ENCODE measurements at regions not wholly inside any gene's neighbourhood (a gene's known extent, or its start where the extent isn't known, plus 50 kb on each side); places are given as distances from the start of the nearest gene placed in this dataset.

DNA sequence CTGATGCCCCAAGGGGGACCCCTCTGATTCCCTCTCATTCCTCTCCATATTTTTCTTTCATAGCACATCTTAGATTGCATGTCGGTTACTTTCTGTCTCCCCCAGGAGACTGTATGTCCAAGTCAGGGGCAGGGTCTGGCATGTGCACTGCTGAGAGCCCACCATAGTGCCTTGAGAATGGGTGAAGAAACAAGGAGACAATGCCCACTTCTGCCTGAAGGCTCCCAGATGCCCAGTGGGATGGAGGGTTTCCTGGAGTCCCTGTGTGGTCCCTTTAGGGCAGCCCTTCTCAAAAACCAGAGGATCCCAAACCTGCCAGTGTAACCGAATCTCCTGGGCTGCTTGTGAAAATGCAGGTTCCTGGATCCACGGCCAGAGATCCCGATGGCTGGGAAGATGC is 126.5 kb upstream of the LARP1 start:
- no peak for DNase-seq (ENCODE audit: extremely low read depth in 1 of 11, low read depth in 9 of 11, low spot score in 4 of 11)

DNA sequence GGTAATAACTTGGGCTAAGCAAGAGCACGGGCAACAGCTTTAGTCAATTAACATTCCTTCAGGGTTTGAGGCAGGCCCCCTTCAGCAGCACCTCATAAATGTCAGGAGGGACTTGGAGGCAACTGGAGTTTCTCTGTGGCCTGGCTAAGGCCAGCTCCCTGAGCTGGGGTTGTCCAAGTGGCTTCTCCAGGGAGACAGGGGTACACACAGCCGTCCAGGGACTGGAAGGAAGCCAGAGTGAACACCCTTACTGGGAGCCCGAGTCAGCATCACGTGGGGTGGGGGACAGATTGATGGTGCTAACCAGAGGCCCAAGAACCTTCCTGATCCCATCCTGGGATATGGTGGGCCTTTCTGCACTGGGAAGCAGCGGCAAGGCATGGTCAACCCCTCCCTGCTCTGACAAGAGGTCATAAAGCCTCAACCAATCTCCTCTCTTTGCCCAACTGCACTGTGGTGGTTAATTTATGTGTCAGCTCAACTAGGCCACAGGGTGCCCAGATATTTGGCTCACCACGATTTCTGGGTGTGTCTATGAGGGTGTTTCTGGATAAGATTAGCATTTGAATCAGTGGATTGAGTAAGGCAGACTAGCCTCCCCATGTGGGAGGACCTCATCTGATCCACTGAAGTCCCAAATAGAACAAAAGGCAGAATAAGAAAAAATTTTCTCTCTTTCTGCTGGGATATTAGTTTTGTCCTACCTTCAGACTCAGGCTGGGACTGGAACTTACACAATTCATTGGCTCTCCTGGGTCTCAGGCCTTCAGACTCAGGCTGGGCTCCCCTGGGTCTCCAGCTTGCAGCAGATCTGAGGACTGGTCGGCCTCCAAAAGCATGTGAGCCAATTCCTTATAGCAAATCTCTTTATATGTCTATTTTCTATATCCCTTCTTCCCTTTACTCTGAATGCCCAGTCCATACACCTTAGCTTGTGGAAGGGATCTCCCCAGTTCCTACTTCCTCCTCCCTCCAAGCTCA is 127.2 kb upstream of the LARP1 start:
- no peak for DNase-seq (ENCODE audit: extremely low read depth in 1 of 11, low read depth in 9 of 11, low spot score in 4 of 11)

DNA sequence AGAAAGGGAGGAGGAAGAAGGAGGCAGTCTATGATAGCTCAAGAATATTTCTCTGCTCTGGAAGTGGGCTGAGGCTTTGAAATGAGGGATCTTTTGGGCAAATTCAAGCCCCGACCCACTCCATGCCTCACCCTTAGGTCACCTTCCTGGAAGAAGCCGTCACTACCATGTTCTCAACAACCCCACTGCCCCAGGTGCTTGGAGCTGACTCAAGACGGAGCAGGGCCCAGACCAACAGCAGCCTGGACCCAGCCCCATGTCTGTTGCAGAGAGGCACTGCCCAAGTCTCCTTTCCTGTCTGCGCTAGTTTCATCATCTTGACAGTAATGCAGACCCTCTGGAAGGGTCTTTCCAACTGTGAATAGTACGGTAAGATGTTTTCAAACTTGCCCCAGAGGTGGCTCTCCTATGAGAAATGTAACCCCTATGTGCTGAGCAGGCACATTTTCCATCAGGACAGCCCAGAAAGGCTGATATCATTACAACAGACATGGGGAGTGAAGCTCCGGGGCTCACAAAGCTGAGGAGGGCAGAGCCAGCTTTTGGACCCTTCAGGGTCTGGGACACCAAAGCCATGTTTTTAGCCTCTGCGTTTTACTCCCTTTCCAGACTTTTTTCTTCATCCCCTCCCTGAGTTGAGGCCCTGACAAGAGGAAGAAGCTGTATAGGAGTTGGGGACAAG is 128.2 kb upstream of the LARP1 start:
- no peak for DNase-seq (ENCODE audit: extremely low read depth in 1 of 11, low read depth in 9 of 11, low spot score in 4 of 11)

GRCh38 chr5:154625031-154625430 is 130.1 kb upstream of the LARP1 start:
- DNase-seq (ENCODE audit: extremely low read depth in 1 of 11, low read depth in 9 of 11, low spot score in 4 of 11): no peak

DNA sequence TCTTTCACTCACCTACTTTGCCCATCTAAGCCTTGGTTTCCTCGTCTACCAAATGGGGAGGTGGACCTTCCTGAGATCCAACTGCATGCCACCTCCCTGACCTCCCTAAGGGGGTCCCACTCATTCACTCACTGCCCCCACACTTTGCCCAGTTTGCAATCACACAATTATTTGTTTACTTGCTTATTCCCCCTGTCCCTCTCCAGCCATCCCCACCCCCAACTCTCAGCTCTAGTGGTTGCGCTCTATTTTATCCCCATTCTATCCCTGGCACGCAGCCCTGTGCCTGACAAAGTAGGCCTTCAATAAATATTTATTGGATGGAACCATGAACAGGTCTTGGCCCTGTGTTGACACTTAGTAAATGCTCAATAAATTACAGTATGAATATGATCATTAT is 130.8 kb upstream of the LARP1 start:
- DNase-seq (ENCODE audit: extremely low read depth in 1 of 11, low read depth in 9 of 11, low spot score in 4 of 11): no peak

GRCh38 chr5:154620411-154620810 is 134.8 kb upstream of the LARP1 start:
- DNase-seq (ENCODE audit: extremely low read depth in 1 of 11, low read depth in 9 of 11, low spot score in 4 of 11): no peak

GRCh38 chr5:154618696-154619095 is 136.5 kb upstream of the LARP1 start:
- no peak for DNase-seq (ENCODE audit: extremely low read depth in 1 of 11, low read depth in 9 of 11, low spot score in 4 of 11)

DNA sequence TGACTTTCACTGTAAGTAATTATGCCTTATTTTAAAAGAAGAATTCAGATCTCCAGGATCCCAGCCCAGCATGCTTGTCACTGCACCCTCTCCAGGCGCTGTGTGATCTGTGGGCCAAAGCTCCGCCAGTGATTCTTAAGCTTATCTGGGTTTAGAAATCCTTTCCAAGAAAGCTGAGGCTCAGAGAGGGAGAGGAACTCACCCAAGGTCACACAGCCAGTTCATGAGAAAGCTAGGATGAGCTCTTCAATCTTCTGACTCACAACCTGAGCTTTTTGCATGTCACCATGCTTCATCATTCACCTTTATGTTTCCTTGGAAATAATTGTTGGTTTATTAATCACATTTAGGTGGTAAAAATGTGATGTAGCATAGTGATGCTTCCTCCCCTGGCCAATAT is 136.6 kb upstream of the HAND1 start:
- DNase-seq (ENCODE audit: extremely low read depth in 1 of 11, low read depth in 9 of 11, low spot score in 4 of 11): no peak

DNA sequence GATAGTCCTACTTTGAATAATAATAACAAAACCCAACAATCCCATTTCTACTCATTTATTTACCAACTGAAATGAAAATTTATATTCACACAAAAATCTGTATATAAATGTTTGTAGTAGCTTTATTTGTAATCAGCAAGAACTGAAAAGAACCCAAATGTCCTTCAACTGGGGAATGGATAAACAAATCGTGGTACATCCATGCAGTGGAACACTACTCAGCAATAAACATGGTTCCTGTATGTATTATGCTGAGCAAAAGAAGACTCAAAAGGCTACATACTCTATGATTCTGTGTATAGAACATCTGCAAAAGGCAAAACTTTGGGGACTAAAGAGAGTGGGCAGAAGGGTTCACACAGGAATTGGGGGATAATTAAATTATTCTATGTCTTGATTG is 136.1 kb upstream of the HAND1 start:
- no peak for DNase-seq (ENCODE audit: extremely low read depth in 1 of 11, low read depth in 9 of 11, low spot score in 4 of 11)

DNA sequence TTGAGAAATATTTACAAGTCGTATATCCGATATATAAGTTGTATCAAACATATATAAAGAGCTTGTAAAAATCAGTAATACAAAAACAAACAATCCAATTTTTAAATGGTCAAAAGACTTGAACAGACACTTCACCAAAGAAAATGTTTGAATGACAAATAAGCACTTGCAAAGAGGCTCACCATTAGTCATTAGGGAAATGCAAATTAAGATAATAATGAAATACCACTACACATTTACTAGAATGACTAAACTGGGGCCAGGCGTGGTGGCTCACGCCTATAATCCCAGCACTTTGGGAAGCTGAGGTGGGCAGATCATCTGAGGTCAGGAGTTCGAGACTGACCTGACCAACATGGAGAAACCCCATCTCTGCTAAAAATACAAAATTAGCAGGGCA is 134.6 kb upstream of the HAND1 start:
- DNase-seq (ENCODE audit: extremely low read depth in 1 of 11, low read depth in 9 of 11, low spot score in 4 of 11): no peak

- no peak for DNase-seq (ENCODE audit: extremely low read depth in 1 of 11, low read depth in 9 of 11, low spot score in 4 of 11)
Observed at GRCh38 chr5:154611341-154611767, 133.3 kb upstream of the HAND1 start.

DNA sequence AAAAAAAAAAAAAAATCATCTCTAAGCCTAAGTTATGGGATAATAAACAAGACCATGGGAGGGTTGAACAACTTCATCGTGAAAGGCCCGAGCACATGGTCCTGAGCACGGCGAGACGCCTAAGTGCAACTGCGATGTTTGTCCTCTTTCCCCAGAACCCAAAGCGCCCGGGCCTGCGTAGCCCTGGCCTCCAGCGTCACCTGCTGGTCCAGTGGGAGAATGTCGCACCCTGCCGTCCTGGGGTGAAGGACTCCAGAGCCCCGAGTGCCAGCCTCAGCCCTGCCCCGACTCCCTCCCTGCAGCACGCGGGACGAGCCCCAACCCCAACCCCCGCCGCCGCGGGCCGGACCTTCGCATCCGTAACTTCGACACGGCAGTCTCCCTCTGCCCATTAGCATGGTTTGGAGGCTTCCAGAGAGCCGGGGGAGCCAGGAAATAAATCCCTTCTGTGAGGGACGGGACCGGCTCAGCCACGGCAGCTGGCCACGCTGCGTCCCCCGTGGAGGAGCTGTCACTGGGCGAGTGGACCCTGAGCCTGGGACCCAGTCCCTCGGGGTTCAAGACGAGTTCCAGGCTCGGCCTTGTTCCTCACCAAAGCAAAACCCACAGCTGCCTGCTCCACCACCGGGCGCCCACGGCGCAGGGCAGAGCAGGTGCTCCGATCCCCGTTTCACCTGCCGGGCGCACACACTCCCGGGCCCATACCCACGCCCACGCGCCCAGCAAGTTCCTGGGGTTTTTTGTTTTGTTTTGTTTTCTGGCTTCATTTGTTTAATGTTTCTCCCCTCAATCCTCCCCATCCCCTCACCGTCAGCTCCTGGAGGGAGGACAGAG is 132.5 kb upstream of the HAND1 start:
- DNase-seq (ENCODE audit: extremely low read depth in 1 of 11, low read depth in 9 of 11, low spot score in 4 of 11): peak; percentile 31 to 62 (median 56)

DNA sequence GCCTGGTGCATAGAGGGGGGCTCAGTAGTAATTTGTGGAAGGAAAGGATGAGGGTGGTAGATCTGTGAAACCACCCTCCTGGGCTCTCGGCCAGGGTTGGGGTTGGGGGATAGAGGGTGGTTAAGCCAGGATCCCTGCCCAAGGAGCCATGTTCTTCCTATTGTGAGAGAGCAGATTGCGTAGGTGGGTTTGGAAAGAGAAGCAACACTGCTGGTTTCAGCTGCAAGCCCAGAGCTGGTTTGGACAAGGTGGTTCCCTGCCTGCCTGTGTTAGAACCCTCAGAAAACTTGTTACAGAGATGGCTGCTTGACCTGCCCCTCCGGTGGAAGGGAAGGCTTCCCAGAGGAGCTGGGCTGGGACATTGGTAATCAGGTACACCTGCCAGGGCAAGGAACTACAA is 131.2 kb upstream of the HAND1 start:
- DNase-seq (ENCODE audit: extremely low read depth in 1 of 11, low read depth in 9 of 11, low spot score in 4 of 11): no peak

- no peak for DNase-seq (ENCODE audit: extremely low read depth in 1 of 11, low read depth in 9 of 11, low spot score in 4 of 11)
Observed at GRCh38 chr5:154608531-154609011, 130.5 kb upstream of the HAND1 start.

GRCh38 chr5:154607746-154608145 is 129.7 kb upstream of the HAND1 start:
- DNase-seq (ENCODE audit: extremely low read depth in 1 of 11, low read depth in 9 of 11, low spot score in 4 of 11): no peak

GRCh38 chr5:154606246-154606645 is 128.2 kb upstream of the HAND1 start:
- no peak for DNase-seq (ENCODE audit: extremely low read depth in 1 of 11, low read depth in 9 of 11, low spot score in 4 of 11)

GRCh38 chr5:154603953-154604679 is 126.1 kb upstream of the HAND1 start:
- DNase-seq (ENCODE audit: extremely low read depth in 1 of 11, low read depth in 9 of 11, low spot score in 4 of 11): peak in 1 of 11 donors; percentile 20

GRCh38 chr5:154603485-154603884 is 125.5 kb upstream of the HAND1 start:
- DNase-seq (ENCODE audit: extremely low read depth in 1 of 11, low read depth in 9 of 11, low spot score in 4 of 11): no peak

GRCh38 chr5:154603011-154603410 is 125.0 kb upstream of the HAND1 start:
- DNase-seq (ENCODE audit: extremely low read depth in 1 of 11, low read depth in 9 of 11, low spot score in 4 of 11): no peak
